ENCODE measurements at regions not wholly inside any gene's neighbourhood (a gene's known extent, or its start where the extent isn't known, plus 50 kb on each side); places are given as distances from the start of the nearest gene placed in this dataset.

- TF ChIP-seq GATA3 (IDR thresholded peaks at IDR 0.05; ENCODE audit: low read depth, low read length) (no peak), GATA2 (IDR thresholded peaks at IDR 0.05; ENCODE audit: low read depth, low read length) (no peak)
Measured at GRCh38 chr2:180175736-180176135, 168.6 kb upstream of the CWC22 start.
